Activated CD8-positive, alpha-beta T cell treated with anti-CD3 and anti-CD28 coated beads for 36 hours (primary cell): ENCODE measurements at regions not wholly inside any gene's neighbourhood (a gene's known extent, or its start where the extent isn't known, plus 50 kb on each side); places are given as distances from the start of the nearest gene placed in this dataset.

Experiments
- ATAC-seq: fragments of 200-7000 bp; cut with Tn5 transposase; one replicate; pipeline ENCODE4 v1.10.0; 2021; ENCODE audit warnings: mild to moderate bottlenecking, moderate library complexity
- CTCF ChIA-PET: fragments of 350-600 bp; sonication (Branson Sonifier 250); formaldehyde crosslinking; loops from one replicate; lab custom pipeline; 2021; ENCODE audit warnings: antibody characterized with exemption; lab: Charles Lee
- POLR2A ChIA-PET: fragments of 350-600 bp; sonication (Branson Sonifier 250); formaldehyde crosslinking; loops from one replicate; lab custom pipeline; 2021; ENCODE audit warnings: antibody characterized with exemption; lab: Charles Lee
- DNase-seq: peaks from one replicate; pipeline ENCODE4 v3.0.0-alpha.2; 2020
- H3K27ac Mint-ChIP-seq: one replicate; pipeline ENCODE4 v1.8.0; 2021; ENCODE audit warnings: mild to moderate bottlenecking, mixed read lengths
- H3K27me3 Mint-ChIP-seq: one replicate; pipeline ENCODE4 v1.8.0; 2021; ENCODE audit warnings: mixed read lengths
- H3K36me3 Mint-ChIP-seq: one replicate; pipeline ENCODE4 v1.8.0; 2021; ENCODE audit warnings: low read depth, mixed read lengths
- H3K4me1 Mint-ChIP-seq: one replicate; pipeline ENCODE4 v1.8.0; 2021; ENCODE audit warnings: low read depth, mixed read lengths
- H3K4me3 Mint-ChIP-seq: one replicate; pipeline ENCODE4 v1.8.0; 2021; ENCODE audit warnings: mild to moderate bottlenecking, moderate library complexity, mixed read lengths
- H3K9me3 Mint-ChIP-seq: one replicate; pipeline ENCODE4 v1.8.0; 2021; ENCODE audit warnings: mixed read lengths
- intact Hi-C: fragments of 100-400 bp; cut with micrococcal nuclease; formaldehyde crosslinking; loops from one replicate; pipeline ENCODE4 v1.10.0; 2022
- TF ChIP-seq, protein P1 (sequence below): fragments of 200-600 bp; IDR thresholded peaks from one replicate; pipeline ENCODE4 v1.8.0; 2022; ENCODE audit warnings: antibody characterized with exemption, mild to moderate bottlenecking

DNA sequence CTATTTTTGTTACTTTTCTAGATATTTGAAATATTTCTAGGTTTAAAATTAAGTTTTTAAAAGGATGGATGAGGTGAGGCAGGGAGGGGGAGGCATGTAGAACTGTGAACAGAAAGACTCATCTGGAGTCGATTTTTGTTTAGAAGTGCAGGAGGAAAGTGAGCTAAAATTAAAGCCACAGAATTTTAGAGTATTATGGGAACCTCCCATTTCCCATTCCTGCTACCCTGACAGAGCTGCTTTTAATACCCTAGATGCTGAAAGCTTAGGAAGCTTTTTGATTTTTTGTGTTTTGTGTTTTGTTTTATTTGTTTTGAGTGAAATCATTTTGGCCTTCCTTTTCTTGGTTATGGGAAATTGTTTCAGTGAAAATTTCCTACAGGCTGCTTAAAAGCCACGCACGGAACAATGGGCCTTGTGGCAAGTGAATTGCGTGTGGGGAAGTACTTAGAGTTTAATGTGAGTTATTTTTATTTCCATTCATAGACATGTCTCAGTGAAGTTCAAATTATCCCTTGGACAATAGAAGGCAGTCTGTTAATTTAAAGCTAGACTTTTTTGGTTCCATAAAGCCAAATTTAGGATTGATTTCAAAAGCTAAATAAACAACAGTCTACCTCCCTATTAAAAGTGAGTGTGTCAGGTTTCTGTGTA is 102.0 kb upstream of the HDAC9 start:
- TF ChIP-seq, protein P1, sequence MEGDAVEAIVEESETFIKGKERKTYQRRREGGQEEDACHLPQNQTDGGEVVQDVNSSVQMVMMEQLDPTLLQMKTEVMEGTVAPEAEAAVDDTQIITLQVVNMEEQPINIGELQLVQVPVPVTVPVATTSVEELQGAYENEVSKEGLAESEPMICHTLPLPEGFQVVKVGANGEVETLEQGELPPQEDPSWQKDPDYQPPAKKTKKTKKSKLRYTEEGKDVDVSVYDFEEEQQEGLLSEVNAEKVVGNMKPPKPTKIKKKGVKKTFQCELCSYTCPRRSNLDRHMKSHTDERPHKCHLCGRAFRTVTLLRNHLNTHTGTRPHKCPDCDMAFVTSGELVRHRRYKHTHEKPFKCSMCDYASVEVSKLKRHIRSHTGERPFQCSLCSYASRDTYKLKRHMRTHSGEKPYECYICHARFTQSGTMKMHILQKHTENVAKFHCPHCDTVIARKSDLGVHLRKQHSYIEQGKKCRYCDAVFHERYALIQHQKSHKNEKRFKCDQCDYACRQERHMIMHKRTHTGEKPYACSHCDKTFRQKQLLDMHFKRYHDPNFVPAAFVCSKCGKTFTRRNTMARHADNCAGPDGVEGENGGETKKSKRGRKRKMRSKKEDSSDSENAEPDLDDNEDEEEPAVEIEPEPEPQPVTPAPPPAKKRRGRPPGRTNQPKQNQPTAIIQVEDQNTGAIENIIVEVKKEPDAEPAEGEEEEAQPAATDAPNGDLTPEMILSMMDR = no peak
- Mint-ChIP-seq H3K27ac (no peak overlapping the region), H3K9me3 (no peaks in the 10 kb centered on the region), H3K36me3 (no peaks in the 10 kb centered on the region), H3K4me3 (no peak overlapping the region), H3K27me3 (no peaks in the 10 kb centered on the region), H3K4me1 (no peaks in the 10 kb centered on the region)
- DNase-seq (no peak), ATAC-seq (no peak)
- CTCF ChIA-PET = no interaction called here
- POLR2A ChIA-PET = no interaction called here
- intact Hi-C loops = no loop called here

DNA sequence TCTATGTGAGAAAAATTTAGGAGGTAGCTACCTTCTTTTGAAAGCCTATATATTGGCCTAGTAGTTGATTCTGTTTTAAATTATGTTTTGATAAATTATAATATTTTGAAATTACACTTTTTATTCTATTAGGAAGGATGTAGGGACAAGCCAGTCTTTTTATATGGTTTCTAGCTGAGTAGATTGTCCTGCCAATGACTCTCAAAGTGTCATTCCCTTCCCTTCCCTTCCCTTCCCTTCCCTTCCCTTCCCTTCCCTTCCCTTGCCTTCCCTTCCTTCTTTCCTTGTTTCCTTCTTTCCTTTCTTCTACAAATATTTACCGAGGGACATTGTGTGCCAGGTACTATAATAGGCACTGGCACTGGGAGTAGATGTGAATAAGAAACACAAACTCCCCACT is 99.7 kb upstream of the HDAC9 start:
- no peak overlapping the region for H3K4me3 Mint-ChIP-seq
- H3K27ac Mint-ChIP-seq = no peak overlapping the region
- intact Hi-C loops = no loop called here
- ChIA-PET CTCF (no interaction called here), POLR2A (no interaction called here)
- no peaks in the 10 kb centered on the region for H3K9me3 Mint-ChIP-seq
- no peak for ATAC-seq
- H3K4me1 Mint-ChIP-seq = no peaks in the 10 kb centered on the region
- DNase-seq = no peak
- no peaks in the 10 kb centered on the region for H3K36me3 Mint-ChIP-seq
- H3K27me3 Mint-ChIP-seq = no peaks in the 10 kb centered on the region
- TF ChIP-seq, protein P1 = no peak

DNA sequence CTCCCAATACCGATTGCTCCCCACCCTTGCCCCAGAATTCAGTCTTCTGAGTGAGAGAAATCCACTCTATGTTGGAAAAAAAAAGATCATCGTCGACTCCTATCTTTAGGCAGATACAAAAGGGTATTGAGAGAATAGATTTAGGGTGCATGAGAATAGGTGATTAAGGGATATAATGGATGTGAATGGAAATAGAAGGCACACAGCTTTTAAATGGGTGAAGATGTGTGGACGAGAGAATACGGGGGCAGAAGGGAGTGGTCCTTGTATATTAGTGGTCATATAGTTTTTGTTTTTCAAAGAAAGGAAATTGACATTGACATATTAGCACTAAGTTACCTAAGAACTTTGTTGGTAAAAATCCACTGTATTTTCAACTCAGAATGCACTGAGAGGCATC is 98.6 kb upstream of the HDAC9 start:
- Mint-ChIP-seq H3K4me3 (no peak overlapping the region), H3K27me3 (no peaks in the 10 kb centered on the region), H3K4me1 (no peaks in the 10 kb centered on the region), H3K36me3 (no peaks in the 10 kb centered on the region), H3K27ac (no peak overlapping the region), H3K9me3 (no peaks in the 10 kb centered on the region)
- TF ChIP-seq, protein P1 = no peak
- ChIA-PET CTCF (no interaction called here), POLR2A (interaction anchor here (0.7 kb wide), 1 partner anchor 100 kb away, joined by 3 read pairs; no protein-coding TSS in a partner anchor)
- no peak for DNase-seq
- intact Hi-C loops = no loop called here
- ATAC-seq = no peak

DNA sequence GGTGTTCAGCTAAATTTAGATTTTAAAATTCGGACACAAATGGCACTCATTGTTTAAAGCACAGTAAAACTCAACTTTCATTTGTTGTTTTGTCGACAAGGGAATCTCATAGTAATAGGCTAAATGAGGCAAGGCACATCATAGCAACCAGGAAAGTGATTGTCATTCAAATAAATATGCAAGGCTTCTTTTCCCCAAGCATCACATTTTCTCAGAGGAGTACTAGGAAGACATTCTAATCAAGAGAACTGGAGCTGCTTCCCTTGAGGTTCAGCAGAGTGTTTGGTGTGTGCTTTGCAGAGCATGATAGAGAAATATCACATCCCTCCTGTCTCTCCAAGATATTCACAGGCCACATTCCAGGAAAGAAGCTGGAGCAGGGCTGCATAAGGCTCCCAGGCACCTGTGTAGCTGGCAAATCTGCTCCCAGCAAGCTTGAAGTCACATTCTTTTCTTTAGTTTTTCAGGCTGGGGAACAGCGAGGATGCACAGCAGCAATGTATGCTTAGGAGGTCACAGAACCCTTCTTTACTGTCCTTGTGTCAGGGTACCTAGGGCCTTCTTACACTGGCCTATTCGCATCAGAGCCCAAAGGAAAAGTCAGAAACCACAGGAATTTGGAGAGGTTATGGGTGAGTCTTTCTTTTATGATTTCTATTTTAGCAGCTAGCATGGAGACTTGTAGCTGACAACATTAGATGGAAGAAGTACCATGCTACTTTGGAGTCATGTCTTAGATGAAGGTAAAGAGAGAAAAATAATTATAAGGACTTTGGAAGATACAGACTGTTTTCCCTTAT is 95.9 kb upstream of the HDAC9 start:
- no peak overlapping the region for H3K4me3 Mint-ChIP-seq
- CTCF ChIA-PET = interaction anchor here (0.8 kb wide), 1 partner anchor 47 kb away, joined by 3 read pairs; no protein-coding TSS in a partner anchor
- H3K36me3 Mint-ChIP-seq = no peaks in the 10 kb centered on the region

More for the DNA sequence above, 95.9 kb upstream of the HDAC9 start:
- H3K27ac Mint-ChIP-seq = no peak overlapping the region
- ATAC-seq (no peak), DNase-seq (no peak)
- POLR2A ChIA-PET = no interaction called here
- no peaks in the 10 kb centered on the region for H3K27me3 Mint-ChIP-seq
- no peaks in the 10 kb centered on the region for H3K4me1 Mint-ChIP-seq
- H3K9me3 Mint-ChIP-seq = no peaks in the 10 kb centered on the region
- intact Hi-C loops = no loop called here
- TF ChIP-seq, protein P1 = no peak
